ENCODE measurements at regions not wholly inside any gene's neighbourhood (a gene's known extent, or its start where the extent isn't known, plus 50 kb on each side); places are given as distances from the start of the nearest gene placed in this dataset.

DNA sequence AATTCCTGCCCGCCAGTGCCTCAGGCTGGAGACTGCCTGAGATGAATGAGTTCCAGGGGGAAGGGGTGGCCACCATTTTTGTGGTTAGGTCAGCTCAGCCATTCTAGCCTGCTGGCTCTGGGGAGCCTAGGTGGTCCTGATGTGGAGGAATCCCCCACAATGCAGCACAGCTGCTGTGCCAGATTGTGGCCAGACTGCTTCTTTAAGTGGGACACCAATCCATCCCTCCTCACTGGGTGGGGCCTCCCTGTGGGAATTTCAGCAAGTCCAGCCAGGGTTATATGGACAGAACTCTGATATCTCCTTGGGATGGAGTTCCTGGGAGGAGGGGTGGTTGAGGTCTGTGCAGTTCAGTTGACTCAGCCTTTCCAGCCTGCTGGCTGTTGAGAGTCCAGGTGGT lies 51.2 kb upstream of the DAP start:
- no peak overlapping the region for H3K4ac ChIP-seq (ENCODE audit: low read depth, low read length)
- no peaks in the 10 kb centered on the region for H3K79me1 ChIP-seq (ENCODE audit: insufficient read depth, low read depth, low read length, poor library complexity, severe bottlenecking)
- no peak overlapping the region for H2BK15ac ChIP-seq (ENCODE audit: low read depth, low read length)
- H3K79me2 ChIP-seq (ENCODE audit: insufficient read depth, low read length) = no peaks in the 10 kb centered on the region
- H2BK12ac ChIP-seq (ENCODE audit: insufficient read length, low read depth, low read length) = no peak overlapping the region
- no peaks in the 10 kb centered on the region for H3K9me3 ChIP-seq (ENCODE audit: control insufficient read depth, low read depth, low read length)
- no peak overlapping the region for H2BK120ac ChIP-seq (ENCODE audit: low read depth, low read length, poor library complexity, severe bottlenecking)
- no peaks in the 10 kb centered on the region for H4K20me1 ChIP-seq (ENCODE audit: control insufficient read depth, insufficient read depth, insufficient read length)
- no peak overlapping the region for H3K9ac ChIP-seq (ENCODE audit: extremely low read depth, insufficient read length, low read length)
- no peaks in the 10 kb centered on the region for H3K23me2 ChIP-seq (ENCODE audit: insufficient read length, low read depth, low read length, poor library complexity, severe bottlenecking)
- no peak overlapping the region for H4K91ac ChIP-seq (ENCODE audit: insufficient read length, low read depth, low read length)
- no peaks in the 10 kb centered on the region for H3K4me1 ChIP-seq (ENCODE audit: insufficient read depth, low read length)
- no peak overlapping the region for H3K4me2 ChIP-seq (ENCODE audit: insufficient read depth, insufficient read length, low read length)
- H2BK20ac ChIP-seq (ENCODE audit: low read depth, low read length, poor library complexity, severe bottlenecking) = no peak overlapping the region
- Mint-ChIP-seq H3K27ac (no peak overlapping the region), H3K4me1 (no peaks in the 10 kb centered on the region), H3K36me3 (ENCODE audit: insufficient read depth in 1 of 3, low read depth in 3 of 3) (no peaks in the 10 kb centered on the region), H3K27me3 (ENCODE audit: low read depth) (peaks cover 13% of the 10 kb centered on the region), H3K9me3 (no peaks in the 10 kb centered on the region), H3K4me3 (no peak overlapping the region)
- H2BK5ac ChIP-seq (ENCODE audit: insufficient read length, low read length) = no peak overlapping the region
- no peak overlapping the region for H3K14ac ChIP-seq (ENCODE audit: insufficient read depth, low read length)
- TF ChIP-seq, protein P1, sequence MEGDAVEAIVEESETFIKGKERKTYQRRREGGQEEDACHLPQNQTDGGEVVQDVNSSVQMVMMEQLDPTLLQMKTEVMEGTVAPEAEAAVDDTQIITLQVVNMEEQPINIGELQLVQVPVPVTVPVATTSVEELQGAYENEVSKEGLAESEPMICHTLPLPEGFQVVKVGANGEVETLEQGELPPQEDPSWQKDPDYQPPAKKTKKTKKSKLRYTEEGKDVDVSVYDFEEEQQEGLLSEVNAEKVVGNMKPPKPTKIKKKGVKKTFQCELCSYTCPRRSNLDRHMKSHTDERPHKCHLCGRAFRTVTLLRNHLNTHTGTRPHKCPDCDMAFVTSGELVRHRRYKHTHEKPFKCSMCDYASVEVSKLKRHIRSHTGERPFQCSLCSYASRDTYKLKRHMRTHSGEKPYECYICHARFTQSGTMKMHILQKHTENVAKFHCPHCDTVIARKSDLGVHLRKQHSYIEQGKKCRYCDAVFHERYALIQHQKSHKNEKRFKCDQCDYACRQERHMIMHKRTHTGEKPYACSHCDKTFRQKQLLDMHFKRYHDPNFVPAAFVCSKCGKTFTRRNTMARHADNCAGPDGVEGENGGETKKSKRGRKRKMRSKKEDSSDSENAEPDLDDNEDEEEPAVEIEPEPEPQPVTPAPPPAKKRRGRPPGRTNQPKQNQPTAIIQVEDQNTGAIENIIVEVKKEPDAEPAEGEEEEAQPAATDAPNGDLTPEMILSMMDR (conservative IDR thresholded peaks at IDR 0.05) = no peak
- no peak overlapping the region for H3K23ac ChIP-seq (ENCODE audit: insufficient read length, low read depth, low read length)
- no peak overlapping the region for H2AFZ ChIP-seq (ENCODE audit: low read length)
- H4K8ac ChIP-seq (replicated peaks; ENCODE audit: insufficient read length, low read depth, low read length) = no peak overlapping the region
- no peak overlapping the region for H3K18ac ChIP-seq (ENCODE audit: insufficient read length, low read depth, low read length)
- H3T11ph ChIP-seq (ENCODE audit: low read length) = no peak overlapping the region
- no peak overlapping the region for H3K56ac ChIP-seq (ENCODE audit: insufficient read length, low read depth, low read length)
- H3K27ac ChIP-seq (ENCODE audit: insufficient read length, low read depth, low read length) = no peak overlapping the region
- no peak overlapping the region for H4K5ac ChIP-seq (ENCODE audit: insufficient read length, low read depth, low read length)
- WGBS (ENCODE audit: extremely low coverage, insufficient read length, low lambda C conversion rate) = no CpG with 5 or more reads among the region's 1 CpG
- no peak for DNase-seq
- H3K27me3 ChIP-seq (ENCODE audit: insufficient read depth, low read length) = no peaks in the 10 kb centered on the region
- H2AK5ac ChIP-seq (ENCODE audit: insufficient read length, low read length) = no peak overlapping the region
